ENCODE measurements at regions not wholly inside any gene's neighbourhood (a gene's known extent, or its start where the extent isn't known, plus 50 kb on each side); places are given as distances from the start of the nearest gene placed in this dataset.

DNA sequence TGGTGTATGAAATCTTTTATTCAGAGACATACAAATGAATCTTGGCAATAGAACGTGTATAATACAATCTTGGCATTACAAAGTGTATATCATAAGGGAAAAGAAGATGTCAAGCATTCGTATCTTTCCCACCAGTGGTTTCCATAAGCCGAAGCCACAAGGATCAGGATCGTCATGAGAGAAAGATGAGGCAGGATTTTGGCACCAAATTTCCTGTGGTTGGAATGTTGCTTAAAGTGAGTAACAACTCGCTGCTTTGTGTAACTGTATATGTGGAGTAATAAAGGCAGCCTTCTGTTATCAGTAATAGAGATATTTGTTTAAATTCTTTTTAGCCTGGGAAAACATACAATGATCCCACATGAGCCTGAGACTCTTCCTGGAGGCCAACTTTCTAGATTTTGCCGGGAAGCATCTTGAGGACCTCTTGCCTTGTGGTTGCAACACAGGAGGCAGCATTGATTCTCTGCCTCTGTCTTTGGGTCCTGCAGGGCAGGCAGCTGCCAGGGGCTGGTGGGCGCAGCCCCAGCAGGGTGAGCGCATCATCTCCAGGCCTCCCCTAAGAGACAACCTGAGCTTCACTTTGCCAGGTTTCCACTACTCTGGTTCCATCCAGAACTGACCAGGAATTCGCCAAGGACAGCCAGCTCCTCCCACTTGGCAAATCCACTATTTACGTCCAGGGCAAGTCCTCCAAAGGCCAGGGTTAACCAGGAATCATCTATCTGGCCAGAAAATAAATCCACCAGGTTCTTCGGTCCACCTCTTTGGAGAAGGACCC is 230.9 kb upstream of the SULF2 start:
- DNase-seq, result no peak
- intact Hi-C loops (cut with DNase I), result no loop called here
- no peak for ATAC-seq

DNA sequence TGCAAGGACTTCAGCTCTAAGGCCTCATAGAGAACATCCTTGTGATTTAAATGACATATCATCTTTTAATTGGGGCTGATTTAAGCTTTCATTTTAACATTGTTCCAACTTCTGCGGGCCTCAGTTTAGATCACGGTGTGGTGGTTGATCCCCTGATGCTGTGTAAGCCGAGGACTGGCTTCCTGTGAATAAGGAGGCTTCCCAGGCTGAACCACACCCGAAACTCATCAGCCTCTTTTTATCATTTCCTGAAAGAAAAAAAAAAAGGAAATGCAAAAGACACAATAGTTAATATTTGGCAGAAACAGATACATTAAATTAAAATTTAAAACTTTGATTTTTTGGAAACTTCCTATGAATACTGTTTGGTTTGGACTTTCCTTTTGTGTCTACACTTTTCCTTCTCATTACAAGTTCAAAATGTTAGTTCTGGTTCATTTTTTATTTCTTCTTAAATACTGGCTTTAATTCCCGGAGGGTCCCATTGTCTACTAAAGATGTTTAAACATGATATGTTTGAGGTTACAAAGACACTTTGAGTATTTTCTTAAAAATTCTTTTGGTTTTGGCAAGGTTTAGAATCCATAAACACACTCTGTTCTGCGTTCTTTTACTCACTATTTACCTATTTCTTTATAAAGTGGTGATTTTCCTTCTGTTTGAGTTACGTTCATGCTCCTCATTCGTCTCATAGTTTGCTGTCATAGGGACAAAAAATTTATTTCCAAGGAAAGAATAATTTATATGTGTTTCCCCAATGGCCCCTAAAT is 230.0 kb upstream of the SULF2 start:
- intact Hi-C loops (cut with DNase I), result no loop called here
- no peak for DNase-seq
- ATAC-seq, result no peak

DNA sequence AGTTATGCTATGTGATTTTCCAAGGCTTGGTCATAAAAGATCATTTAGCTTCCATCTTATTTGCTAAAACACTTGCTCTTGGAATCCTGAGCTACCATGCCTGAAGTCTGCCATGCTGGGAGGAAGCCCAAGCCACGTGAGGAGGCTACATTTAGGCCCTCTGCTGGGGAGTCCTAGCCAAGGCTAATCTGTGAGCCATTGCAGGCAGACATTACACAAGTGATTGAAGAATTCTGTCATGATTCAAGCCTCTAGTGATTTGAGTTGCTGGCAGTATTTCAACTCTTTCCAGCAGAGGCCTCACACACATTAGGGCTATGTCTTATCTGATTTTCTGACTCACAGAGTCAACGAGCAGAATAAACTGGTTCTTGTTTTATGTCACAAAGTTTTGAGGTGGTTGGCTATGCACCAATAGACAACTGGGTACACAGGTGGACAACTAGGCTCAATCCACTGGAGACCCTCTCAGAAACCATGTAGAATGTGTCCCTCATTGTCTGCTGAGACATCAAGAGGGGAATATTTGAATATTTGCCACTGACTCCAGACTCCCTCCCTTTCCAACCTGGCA is 227.2 kb upstream of the SULF2 start:
- DNase-seq (no peak), ATAC-seq (peak in 1 of 2 donors; percentile 64)
- intact Hi-C loops (cut with DNase I), result no loop called here

DNA sequence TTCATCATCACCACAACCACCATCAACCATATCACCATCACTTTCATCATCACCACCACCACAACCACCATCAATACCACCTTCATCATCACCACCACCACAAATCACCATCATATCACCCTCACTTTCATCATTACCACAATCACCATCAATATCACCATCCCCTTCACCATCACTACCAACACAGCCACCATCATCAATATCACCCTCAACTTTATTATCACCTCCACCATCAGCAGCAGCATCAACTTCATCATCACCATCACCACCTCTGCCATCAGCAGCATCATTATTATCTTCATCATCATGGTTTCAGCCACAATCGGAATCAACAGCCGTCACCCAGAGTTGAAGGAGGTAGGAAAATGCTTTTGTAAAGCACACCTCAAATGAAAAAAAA is 225.7 kb upstream of the SULF2 start:
- intact Hi-C loops (cut with DNase I), result no loop called here
- no peak for ATAC-seq

DNA sequence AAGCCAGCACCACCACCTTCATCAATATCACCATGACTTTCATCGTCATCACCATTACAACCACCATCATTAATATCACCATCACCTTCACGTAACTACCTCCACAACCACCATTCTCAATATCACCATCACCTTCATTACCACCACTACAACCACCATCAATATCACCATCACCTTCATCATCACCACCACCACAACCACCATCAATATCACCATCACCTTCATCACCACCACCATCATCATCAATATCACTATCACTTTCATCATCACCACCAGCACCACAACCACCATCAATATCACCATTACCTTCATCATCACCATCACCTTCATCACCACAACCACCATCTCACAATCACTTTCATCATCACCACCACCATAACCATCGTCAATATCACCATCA is 225.3 kb upstream of the SULF2 start:
- no peak for ATAC-seq
- intact Hi-C loops (cut with DNase I), result no loop called here
- no peak for DNase-seq

More for the DNA sequence above, 225.7 kb upstream of the SULF2 start:
- DNase-seq, result no peak

DNA sequence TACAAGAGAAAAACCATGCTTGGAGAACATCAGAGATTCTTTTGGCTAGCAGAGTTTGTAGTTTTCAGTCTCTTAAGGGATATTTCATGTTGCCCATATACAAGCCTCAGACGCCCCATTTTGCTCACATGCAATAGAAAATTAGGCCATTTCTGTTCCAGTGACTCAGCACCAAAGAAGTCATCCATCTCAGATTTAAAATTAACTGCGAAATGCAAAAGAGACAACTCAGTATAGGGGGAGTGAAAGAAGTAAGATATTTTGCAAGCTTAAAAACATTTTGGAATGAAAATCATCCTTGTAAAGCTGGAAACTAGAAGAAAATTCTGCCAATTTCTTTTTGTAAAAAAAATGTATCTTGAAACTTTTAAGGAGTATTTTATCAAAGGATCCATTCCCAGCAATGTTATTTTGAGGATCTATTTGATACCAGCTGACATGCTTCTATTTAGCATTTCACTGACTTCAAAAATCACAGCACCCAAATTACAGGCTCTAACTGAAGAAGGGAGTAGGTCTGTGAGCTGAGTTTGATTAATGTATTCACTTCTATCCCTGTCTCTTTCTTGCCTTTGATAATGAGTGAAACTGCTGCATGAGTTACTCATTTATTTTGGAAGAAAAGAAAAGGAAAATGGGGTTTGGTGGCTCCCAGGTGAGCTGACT is 223.7 kb upstream of the SULF2 start:
- no peak for DNase-seq
- intact Hi-C loops (cut with DNase I), result no loop called here
- ATAC-seq, result peak in 1 of 2 donors; percentile 76

DNA sequence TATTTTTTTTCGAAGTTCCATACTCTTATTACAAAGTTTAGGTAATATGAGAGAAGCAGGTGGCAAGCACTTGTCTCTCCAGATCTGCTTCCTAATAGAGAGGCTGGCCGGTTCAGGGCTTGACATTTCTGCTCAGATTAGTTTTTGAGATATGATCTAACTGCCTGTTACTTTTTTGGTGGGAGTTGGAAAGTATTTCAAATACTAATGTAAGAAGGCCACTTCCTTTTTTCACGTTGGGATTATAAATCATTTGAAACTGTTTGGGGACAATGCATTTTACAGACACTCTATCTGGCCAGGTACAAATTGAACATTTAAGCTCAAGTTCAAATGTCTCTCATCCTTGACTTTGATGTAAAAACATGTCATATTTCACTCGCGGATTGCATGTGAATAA is 222.1 kb upstream of the SULF2 start:
- intact Hi-C loops (cut with DNase I), result no loop called here
- DNase-seq, result no peak

DNA sequence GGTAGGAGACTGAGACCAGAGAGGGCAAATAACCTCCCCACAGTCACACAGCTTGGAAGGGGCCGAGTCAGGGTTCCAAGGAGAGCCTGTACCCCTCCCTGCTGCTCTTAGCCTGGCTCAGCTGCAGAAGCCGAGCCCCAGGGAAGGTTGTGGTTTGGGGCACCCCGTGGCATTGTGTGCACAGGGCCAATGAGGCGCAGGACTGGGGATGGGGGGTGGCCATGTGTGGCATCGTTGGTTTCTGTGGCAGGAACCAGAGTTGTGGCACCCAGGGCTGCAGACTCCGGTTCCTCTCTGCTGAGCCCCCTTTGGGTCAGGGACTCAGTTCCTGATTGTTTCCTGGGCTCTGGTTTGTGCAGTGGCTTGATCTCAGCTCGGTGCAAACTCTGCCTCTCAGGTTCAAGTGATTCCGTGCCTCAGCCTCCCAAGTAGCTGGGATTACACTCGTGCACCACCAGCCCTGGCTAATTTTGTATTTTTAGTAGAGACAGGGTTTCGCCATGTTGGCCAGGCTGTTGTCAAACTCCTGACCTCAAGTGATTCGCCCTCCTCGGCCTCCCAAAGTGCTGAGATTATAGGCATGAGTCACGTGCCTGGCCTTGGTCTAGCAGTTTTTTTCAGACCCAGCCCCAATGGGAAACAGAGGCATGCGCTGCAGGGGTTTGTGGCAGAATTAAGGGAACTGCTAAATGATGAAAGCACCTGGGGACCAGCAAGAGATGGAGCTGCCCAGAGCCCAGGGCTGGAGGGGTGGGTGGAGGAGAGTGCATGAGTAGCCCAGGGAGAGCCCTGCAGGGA is 221.0 kb upstream of the SULF2 start:
- no peak for DNase-seq
- intact Hi-C loops (cut with DNase I), result no loop called here

More for the DNA sequence above, 222.1 kb upstream of the SULF2 start:
- no peak for ATAC-seq

DNA sequence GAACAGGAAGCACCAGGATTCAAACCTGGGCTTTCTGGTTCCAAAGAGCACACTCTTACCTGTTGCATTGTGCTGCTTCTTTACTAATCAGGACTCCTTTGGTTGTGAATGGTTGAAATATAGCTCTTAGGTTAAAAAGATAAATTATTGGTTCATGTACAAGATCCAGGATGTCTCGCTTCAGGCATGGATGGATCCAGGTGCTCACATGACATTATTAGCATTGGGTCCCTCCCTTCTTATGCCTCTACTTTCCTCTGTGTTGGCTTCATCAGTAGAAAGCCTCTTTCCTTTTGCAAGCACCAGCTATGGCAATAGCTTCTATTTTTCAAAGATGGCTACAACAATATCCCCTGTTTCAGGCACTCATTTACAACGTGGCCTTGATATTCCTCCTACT is 217.7 kb upstream of the SULF2 start:
- ATAC-seq (no peak), DNase-seq (no peak)
- intact Hi-C loops (cut with DNase I), result no loop called here

More for the DNA sequence above, 221.0 kb upstream of the SULF2 start:
- no peak for ATAC-seq

DNA sequence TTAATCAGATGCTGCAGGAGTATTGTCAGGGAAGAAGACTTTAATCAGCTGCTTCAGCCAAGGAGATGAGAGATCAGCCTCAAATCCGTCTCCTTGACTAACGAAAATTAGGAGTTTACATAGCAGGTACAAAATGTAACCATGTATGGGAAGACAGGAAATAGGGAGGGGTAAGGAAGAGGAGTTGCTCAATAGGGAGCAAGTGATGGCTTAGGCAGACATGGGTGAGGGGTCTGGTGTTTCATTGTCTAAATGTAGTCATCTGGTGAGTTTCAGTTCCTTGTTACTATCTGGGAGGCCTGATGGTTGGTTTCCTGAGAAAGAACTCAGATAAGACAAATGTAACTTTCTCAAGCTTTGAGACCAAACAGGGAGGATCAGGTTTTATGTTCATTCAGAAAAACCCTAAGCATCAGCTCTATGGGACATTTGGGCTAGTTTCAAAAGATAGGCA is 217.3 kb upstream of the SULF2 start:
- DNase-seq (no peak), ATAC-seq (no peak)
- intact Hi-C loops (cut with DNase I), result no loop called here

DNA sequence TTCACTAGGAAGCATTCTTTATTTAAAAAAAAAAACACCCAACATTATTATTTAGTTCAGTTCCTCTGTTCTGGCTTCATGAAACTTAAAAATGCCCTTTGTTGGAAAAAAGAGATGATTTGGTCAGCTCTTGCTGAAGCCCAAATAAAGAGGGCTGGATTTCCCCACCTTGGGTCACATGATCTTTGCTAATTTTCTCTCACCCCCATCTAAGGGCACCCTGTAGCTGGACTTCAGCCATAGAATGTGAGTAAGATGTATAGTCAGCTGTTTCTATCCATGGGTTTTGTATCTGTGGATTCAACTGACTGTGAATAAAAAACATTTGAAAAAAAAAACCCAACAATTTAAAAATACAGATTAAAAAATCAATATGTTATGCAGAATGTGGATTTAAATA is 213.9 kb upstream of the SULF2 start:
- ATAC-seq, result no peak
- intact Hi-C loops (cut with DNase I), result loop anchor here in 1 of 2 donors (10.0 kb wide), 1 partner anchor 64 kb away; no protein-coding TSS in a partner anchor
- no peak for DNase-seq

DNA sequence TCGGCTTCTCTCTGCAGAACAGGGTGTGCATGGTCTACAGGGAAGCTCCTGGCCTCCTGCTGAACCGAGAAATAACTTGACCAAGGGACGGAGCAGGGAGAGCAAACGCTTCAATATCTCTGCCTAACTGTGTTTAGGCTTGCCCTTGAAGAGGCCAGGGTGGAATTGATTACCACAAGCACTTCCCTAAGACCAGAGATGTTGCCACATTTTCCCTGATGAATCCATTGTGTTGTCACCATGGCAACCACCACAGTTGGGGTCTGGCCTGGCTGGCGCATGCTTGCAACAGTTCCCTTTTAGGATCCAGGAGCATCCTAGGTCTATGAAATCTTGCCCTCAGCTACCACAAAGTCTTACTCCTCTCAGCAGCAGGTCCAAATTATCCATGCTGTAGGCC is 213.5 kb upstream of the SULF2 start:
- ATAC-seq (no peak), DNase-seq (no peak)
- intact Hi-C loops (cut with DNase I), result loop anchor here in 1 of 2 donors (10.0 kb wide), 1 partner anchor 64 kb away; no protein-coding TSS in a partner anchor

DNA sequence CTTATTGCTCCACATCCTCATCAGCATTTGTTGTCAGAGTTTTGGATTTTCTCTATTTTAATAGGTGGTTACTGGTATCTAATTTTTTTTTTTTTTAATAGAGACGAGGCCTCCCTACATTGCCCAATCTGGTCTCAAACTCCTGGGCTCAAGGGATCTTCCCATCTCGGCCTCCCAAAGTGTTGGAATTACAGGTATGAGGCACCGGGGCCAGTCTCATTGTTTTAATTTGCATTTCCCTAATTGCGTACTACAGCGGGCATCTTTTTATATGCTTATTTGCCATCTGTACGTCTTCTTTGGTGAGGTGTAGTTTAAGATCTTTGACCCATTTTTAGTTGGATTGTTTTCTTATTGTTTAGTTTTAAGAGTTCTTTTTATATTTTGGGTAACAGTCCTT is 210.4 kb upstream of the SULF2 start:
- intact Hi-C loops (cut with DNase I), result loop anchor here in 1 of 2 donors (10.0 kb wide), 1 partner anchor 61 kb away; no protein-coding TSS in a partner anchor
- no peak for DNase-seq
- ATAC-seq, result no peak

DNA sequence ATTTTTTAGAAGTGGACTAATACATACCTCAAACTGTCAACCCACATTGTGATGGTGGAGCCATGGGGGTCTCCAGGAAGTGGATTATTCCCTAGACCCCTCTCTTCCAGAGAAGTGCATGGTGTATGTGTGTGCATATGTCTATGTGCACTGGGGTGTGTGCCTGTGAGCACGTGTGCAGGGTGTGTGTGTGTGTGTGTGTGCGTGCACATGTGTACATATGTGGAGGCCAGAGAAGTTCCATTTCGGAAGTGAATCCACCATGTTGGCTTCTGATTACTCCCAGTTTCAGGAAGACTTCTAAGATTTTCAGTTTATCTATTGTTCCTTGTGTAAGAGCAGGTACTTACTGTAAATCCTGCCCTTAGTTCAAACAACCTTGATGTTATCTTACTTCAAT is 208.5 kb upstream of the SULF2 start:
- ATAC-seq (no peak), DNase-seq (no peak)
- intact Hi-C loops (cut with DNase I), result loop anchor here in 1 of 2 donors (10.0 kb wide), 1 partner anchor 59 kb away; no protein-coding TSS in a partner anchor

DNA sequence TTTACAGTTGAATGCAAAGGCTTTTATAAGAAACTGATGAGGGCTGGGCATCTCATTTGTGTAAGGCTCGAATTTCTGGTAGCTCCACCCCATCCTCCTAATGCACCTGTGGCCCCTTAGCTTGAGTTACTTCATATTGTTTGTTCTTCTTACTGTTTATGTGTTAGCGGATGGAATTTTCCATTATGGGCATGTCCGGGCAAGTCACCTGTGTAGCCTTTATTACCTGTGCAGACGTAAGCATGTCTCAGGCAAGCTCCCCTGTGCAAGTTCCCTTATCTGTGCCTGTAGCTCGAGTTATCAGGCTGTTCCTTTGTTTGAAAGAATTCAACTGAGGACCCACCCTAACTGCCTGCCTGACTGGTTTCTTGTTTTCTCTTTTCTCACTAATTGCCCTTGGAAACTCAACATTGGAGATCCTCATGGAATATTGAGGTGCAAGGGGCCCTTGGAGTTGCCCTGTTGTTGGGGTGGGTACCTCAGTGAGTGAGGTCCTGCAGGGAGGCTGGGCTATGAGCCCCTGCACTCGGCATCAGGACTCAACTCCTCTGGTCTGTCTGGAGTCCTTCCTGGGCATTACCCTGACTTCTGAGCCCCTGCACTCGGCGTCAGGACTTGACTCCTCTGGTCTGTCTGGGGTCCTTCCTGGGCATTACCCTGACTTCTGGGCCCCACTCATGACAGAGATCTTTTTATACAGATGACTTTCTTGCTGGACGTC is 207.9 kb upstream of the SULF2 start:
- DNase-seq (no peak), ATAC-seq (no peak)
- intact Hi-C loops (cut with DNase I), result loop anchor here in 1 of 2 donors (10.0 kb wide), 1 partner anchor 58 kb away; no protein-coding TSS in a partner anchor

DNA sequence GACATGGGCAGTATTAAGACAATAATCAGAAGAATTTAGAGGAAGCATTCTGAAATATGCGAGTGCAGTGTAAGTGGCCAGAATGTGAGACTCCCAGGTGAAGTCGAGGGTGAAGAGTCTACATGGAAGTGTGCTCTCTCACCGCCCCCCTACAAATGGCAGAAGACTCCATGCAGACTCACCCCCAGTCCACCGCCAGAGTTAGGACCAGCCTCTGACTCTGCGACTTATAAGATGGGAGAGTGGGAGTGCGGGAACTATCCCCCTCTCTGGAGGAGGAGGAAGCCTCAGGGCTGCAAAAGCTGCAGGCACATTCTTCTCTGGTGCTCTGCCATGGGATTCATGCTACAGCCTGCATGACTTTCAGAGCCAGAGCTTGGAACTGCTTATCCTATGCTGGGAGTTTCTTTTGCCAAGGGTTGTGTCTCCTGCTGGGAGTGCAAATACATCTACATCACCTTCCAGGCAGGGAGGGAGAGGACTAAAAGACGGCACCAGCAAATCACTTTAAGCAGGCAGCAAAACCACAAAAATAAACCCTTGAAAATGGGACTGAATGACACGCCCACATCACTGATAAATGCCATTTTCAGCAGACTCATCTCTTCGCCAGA is 206.7 kb upstream of the SULF2 start:
- DNase-seq (no peak), ATAC-seq (no peak)
- intact Hi-C loops (cut with DNase I), result loop anchor here in 1 of 2 donors (10.0 kb wide), 1 partner anchor 57 kb away; no protein-coding TSS in a partner anchor

DNA sequence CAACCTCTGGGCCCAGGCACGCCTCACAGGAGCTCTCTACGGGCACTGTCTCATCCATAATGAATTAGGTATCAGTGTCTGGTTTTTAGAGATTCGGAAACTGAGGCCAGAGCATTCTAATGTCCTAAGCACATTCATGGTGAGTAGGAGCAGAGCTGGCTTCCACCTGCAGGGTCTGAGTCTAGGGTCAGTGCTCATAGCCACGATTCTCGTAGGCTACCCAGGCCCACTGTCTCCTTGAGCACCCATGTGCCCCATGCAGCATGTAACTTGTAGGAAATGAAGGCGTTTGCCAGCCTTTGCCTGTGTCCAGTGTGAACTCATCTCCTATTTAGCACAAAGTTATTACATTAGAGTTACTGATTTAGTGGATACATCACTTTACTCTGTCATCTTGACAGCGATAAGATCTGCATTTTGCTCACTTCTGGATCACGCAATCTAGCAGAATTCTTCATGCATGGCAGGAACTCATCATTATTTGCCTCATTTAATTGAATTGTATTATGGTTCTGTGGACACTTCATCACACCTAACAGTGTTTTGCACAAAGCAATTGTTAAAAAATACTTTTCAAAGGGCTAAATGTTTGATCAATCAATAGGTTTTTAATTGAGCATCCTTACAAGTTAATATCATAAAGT is 205.3 kb upstream of the SULF2 start:
- ATAC-seq (no peak), DNase-seq (no peak)
- intact Hi-C loops (cut with DNase I), result loop anchor here in 1 of 2 donors (10.0 kb wide), 1 partner anchor 56 kb away; no protein-coding TSS in a partner anchor

All from left cardiac atrium (tissue), 4 donors.